ENCODE measurements at regions not wholly inside any gene's neighbourhood (a gene's known extent, or its start where the extent isn't known, plus 50 kb on each side); places are given as distances from the start of the nearest gene placed in this dataset.

GRCh38 chr4:41433361-41433760 lies 104.6 kb upstream of the LIMCH1 start:
- TF ChIP-seq ARNTL (CRISPR knock-in tag; IDR thresholded peaks at IDR 0.05; ENCODE audit: borderline replicate concordance, low read depth) (no peak), ZFP30 (CRISPR knock-in tag; IDR thresholded peaks at IDR 0.05) (no peak), TOX (CRISPR knock-in tag; IDR thresholded peaks at IDR 0.05; ENCODE audit: borderline replicate concordance) (no peak), TCF4 (CRISPR knock-in tag; IDR thresholded peaks at IDR 0.05; ENCODE audit: borderline replicate concordance) (no peak), SNAI2 (CRISPR knock-in tag; IDR thresholded peaks at IDR 0.05) (no peak), RARB (CRISPR knock-in tag; IDR thresholded peaks at IDR 0.05) (no peak), ISL1 (CRISPR knock-in tag; IDR thresholded peaks at IDR 0.05) (no peak), OSR1 (CRISPR knock-in tag; IDR thresholded peaks at IDR 0.05) (no peak), ESRRG (CRISPR knock-in tag; IDR thresholded peaks at IDR 0.05) (no peak), CSDC2 (CRISPR knock-in tag; IDR thresholded peaks at IDR 0.05) (no peak), BACH2 (CRISPR knock-in tag; IDR thresholded peaks at IDR 0.05; ENCODE audit: borderline replicate concordance) (no peak), ZC3H10 (CRISPR knock-in tag; IDR thresholded peaks at IDR 0.05) (no peak), GLIS3 (CRISPR knock-in tag; IDR thresholded peaks at IDR 0.05) (no peak)
- TF ChIP-seq, protein P1, sequence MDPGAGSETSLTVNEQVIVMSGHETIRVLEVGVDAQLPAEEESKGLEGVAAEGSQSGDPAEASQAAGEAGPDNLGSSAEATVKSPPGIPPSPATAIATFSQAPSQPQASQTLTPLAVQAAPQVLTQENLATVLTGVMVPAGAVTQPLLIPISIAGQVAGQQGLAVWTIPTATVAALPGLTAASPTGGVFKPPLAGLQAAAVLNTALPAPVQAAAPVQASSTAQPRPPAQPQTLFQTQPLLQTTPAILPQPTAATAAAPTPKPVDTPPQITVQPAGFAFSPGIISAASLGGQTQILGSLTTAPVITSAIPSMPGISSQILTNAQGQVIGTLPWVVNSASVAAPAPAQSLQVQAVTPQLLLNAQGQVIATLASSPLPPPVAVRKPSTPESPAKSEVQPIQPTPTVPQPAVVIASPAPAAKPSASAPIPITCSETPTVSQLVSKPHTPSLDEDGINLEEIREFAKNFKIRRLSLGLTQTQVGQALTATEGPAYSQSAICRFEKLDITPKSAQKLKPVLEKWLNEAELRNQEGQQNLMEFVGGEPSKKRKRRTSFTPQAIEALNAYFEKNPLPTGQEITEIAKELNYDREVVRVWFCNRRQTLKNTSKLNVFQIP (CRISPR knock-in tag; IDR thresholded peaks at IDR 0.05; ENCODE audit: borderline replicate concordance, low read depth), result no peak
- ATAC-seq, result no peak

- no peak for TF ChIP-seq GLIS3 (CRISPR knock-in tag; IDR thresholded peaks at IDR 0.05)
- TF ChIP-seq BACH2 (CRISPR knock-in tag; IDR thresholded peaks at IDR 0.05; ENCODE audit: borderline replicate concordance), result no peak
- TF ChIP-seq ZFP3 (CRISPR knock-in tag; IDR thresholded peaks at IDR 0.05), result no peak
- no peak for TF ChIP-seq ISL1 (CRISPR knock-in tag; IDR thresholded peaks at IDR 0.05)
- no peak for TF ChIP-seq SNAI2 (CRISPR knock-in tag; IDR thresholded peaks at IDR 0.05)
- TF ChIP-seq ZNF565 (CRISPR knock-in tag; conservative IDR thresholded peaks at IDR 0.05; ENCODE audit: low read depth), result no peak
- TF ChIP-seq, protein P1 (CRISPR knock-in tag; IDR thresholded peaks at IDR 0.05; ENCODE audit: borderline replicate concordance, low read depth), result no peak
- TF ChIP-seq ZFP30 (CRISPR knock-in tag; IDR thresholded peaks at IDR 0.05), result no peak
- no peak for ATAC-seq
Measured at GRCh38 chr4:41435510-41435909, 102.4 kb upstream of the LIMCH1 start.

GRCh38 chr4:41436419-41436818 lies 101.5 kb upstream of the LIMCH1 start:
- ATAC-seq, result no peak
- TF ChIP-seq ZFP3 (CRISPR knock-in tag; IDR thresholded peaks at IDR 0.05), result no peak
- no peak for TF ChIP-seq ZFP30 (CRISPR knock-in tag; IDR thresholded peaks at IDR 0.05)
- TF ChIP-seq ZC3H10 (CRISPR knock-in tag; IDR thresholded peaks at IDR 0.05), result no peak

GRCh38 chr4:41437111-41437536 lies 100.8 kb upstream of the LIMCH1 start:
- peak; percentile 25; the same call in 1 of the 3 replicates for ATAC-seq
- no peak for TF ChIP-seq CSDC2 (CRISPR knock-in tag; IDR thresholded peaks at IDR 0.05)
- TF ChIP-seq GLIS3 (CRISPR knock-in tag; IDR thresholded peaks at IDR 0.05), result no peak
- no peak for TF ChIP-seq OSR1 (CRISPR knock-in tag; IDR thresholded peaks at IDR 0.05)
- TF ChIP-seq TOX (CRISPR knock-in tag; IDR thresholded peaks at IDR 0.05; ENCODE audit: borderline replicate concordance), result no peak
- TF ChIP-seq, protein P1 (CRISPR knock-in tag; IDR thresholded peaks at IDR 0.05; ENCODE audit: borderline replicate concordance, low read depth), result no peak
- TF ChIP-seq ZC3H10 (CRISPR knock-in tag; IDR thresholded peaks at IDR 0.05), result no peak
- no peak for TF ChIP-seq SNAI2 (CRISPR knock-in tag; IDR thresholded peaks at IDR 0.05)
- TF ChIP-seq ESRRG (CRISPR knock-in tag; IDR thresholded peaks at IDR 0.05), result no peak
- TF ChIP-seq, protein P2, sequence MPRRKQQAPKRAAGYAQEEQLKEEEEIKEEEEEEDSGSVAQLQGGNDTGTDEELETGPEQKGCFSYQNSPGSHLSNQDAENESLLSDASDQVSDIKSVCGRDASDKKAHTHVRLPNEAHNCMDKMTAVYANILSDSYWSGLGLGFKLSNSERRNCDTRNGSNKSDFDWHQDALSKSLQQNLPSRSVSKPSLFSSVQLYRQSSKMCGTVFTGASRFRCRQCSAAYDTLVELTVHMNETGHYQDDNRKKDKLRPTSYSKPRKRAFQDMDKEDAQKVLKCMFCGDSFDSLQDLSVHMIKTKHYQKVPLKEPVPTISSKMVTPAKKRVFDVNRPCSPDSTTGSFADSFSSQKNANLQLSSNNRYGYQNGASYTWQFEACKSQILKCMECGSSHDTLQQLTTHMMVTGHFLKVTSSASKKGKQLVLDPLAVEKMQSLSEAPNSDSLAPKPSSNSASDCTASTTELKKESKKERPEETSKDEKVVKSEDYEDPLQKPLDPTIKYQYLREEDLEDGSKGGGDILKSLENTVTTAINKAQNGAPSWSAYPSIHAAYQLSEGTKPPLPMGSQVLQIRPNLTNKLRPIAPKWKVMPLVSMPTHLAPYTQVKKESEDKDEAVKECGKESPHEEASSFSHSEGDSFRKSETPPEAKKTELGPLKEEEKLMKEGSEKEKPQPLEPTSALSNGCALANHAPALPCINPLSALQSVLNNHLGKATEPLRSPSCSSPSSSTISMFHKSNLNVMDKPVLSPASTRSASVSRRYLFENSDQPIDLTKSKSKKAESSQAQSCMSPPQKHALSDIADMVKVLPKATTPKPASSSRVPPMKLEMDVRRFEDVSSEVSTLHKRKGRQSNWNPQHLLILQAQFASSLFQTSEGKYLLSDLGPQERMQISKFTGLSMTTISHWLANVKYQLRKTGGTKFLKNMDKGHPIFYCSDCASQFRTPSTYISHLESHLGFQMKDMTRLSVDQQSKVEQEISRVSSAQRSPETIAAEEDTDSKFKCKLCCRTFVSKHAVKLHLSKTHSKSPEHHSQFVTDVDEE (CRISPR knock-in tag; IDR thresholded peaks at IDR 0.05), result no peak
- TF ChIP-seq ISL1 (CRISPR knock-in tag; IDR thresholded peaks at IDR 0.05), result no peak
- TF ChIP-seq TCF4 (CRISPR knock-in tag; IDR thresholded peaks at IDR 0.05; ENCODE audit: borderline replicate concordance), result no peak
- TF ChIP-seq ZNF565 (CRISPR knock-in tag; conservative IDR thresholded peaks at IDR 0.05; ENCODE audit: low read depth), result no peak
- no peak for TF ChIP-seq ZNF70 (CRISPR knock-in tag; IDR thresholded peaks at IDR 0.05)
- TF ChIP-seq BACH2 (CRISPR knock-in tag; IDR thresholded peaks at IDR 0.05; ENCODE audit: borderline replicate concordance), result no peak
- TF ChIP-seq ZNF8 (CRISPR knock-in tag; IDR thresholded peaks at IDR 0.05), result no peak
- no peak for TF ChIP-seq CREB5 (CRISPR knock-in tag; IDR thresholded peaks at IDR 0.05; ENCODE audit: low read depth)
- no peak for TF ChIP-seq ZFP3 (CRISPR knock-in tag; IDR thresholded peaks at IDR 0.05)
- no peak for TF ChIP-seq PPARA (CRISPR knock-in tag; IDR thresholded peaks at IDR 0.05; ENCODE audit: borderline replicate concordance)
- TF ChIP-seq ARNTL (CRISPR knock-in tag; IDR thresholded peaks at IDR 0.05; ENCODE audit: borderline replicate concordance, low read depth), result no peak
